Choroid plexus epithelial cell (primary cell): ENCODE measurements at regions not wholly inside any gene's neighbourhood (a gene's known extent, or its start where the extent isn't known, plus 50 kb on each side); places are given as distances from the start of the nearest gene placed in this dataset.
"Not testable (repeated sequence)": the region's sequence is repeated elsewhere in the genome, so short reads cannot be mapped to it uniquely, and the experiment has no call there.

Experiments
- DNase-seq: peaks from one replicate; pipeline ENCODE4 v3.0.0-alpha.2; 2010; ENCODE audit warnings: low read depth
- H3K4me3 ChIP-seq: 2 replicates; pipeline ENCODE4 v1.5.1; 2011; ENCODE audit warnings: low read depth, mild to moderate bottlenecking, control low read depth, low read length, moderate library complexity
- CTCF ChIP-seq: conservative IDR thresholded peaks from 2 replicates; pipeline ENCODE4 v1.5.1; 2011; ENCODE audit warnings: low read depth, mild to moderate bottlenecking, control low read depth, inconsistent platforms, low read length, moderate library complexity

- no peak for TF ChIP-seq CTCF
- DNase-seq, result no peak
Observed at GRCh38 chr7:156578978-156579430, 61.6 kb upstream of the RNF32 start.

GRCh38 chr7:156578578-156578940, 62.0 kb upstream of the RNF32 start:
- TF ChIP-seq CTCF, result no peak
- H3K4me3 ChIP-seq, result no peak overlapping the region
- no peak for DNase-seq

More at GRCh38 chr7:156578978-156579430, 61.6 kb upstream of the RNF32 start:
- no peak overlapping the region for H3K4me3 ChIP-seq

GRCh38 chr7:156577645-156578577, 62.7 kb upstream of the RNF32 start:
- no peak for TF ChIP-seq CTCF
- no peak for DNase-seq
- no peak overlapping the region for H3K4me3 ChIP-seq

- TF ChIP-seq CTCF, result no peak
Observed at GRCh38 chr7:156576216-156577058, 64.1 kb upstream of the RNF32 start.

GRCh38 chr7:156568258-156568657, 72.3 kb upstream of the RNF32 start:
- no peak overlapping the region for H3K4me3 ChIP-seq
- DNase-seq, result no peak
- no peak for TF ChIP-seq CTCF

More at GRCh38 chr7:156576216-156577058, 64.1 kb upstream of the RNF32 start:
- no peak for DNase-seq
- no peak overlapping the region for H3K4me3 ChIP-seq

GRCh38 chr7:156566812-156567549, 73.6 kb upstream of the RNF32 start:
- no peak for DNase-seq
- TF ChIP-seq CTCF, result no peak
- no peak overlapping the region for H3K4me3 ChIP-seq

GRCh38 chr7:156565002-156565401, 75.6 kb upstream of the RNF32 start:
- H3K4me3 ChIP-seq, DNase-seq: not testable (repeated sequence)
